ENCODE measurements at regions not wholly inside any gene's neighbourhood (a gene's known extent, or its start where the extent isn't known, plus 50 kb on each side); places are given as distances from the start of the nearest gene placed in this dataset.

DNA sequence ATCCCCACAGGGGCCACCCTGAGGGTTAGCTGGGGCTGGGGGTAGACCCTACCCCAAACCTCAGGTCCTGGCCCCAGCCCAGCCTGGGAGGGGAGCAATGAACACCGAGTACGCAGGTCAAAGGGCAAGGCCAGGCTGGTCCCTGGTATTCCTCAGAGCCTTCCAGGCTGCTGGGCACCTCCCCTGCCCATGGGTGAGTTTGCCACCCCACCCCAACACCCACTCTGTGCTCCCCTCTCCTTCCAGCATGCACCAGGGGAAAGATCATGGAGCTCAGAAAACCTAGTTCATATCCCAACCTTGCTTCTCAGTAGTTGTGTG lies 103.9 kb upstream of the FOXP4 start (continued):
- TF ChIP-seq IRF3 (IDR thresholded peaks at IDR 0.05; ENCODE audit: low read depth, low read length) (no peak), MEF2A (IDR thresholded peaks at IDR 0.05; ENCODE audit: borderline replicate concordance, low read depth) (no peak), RAD21 (IDR thresholded peaks at IDR 0.05; ENCODE audit: low read length) (no peak), FOXM1 (IDR thresholded peaks at IDR 0.05; ENCODE audit: low read depth) (no peak), FOXJ3 (CRISPR knock-in tag; IDR thresholded peaks at IDR 0.05) (no peak), SIN3A (IDR thresholded peaks at IDR 0.05; ENCODE audit: borderline replicate concordance, low read depth, low read length) (no peak), MXI1 (IDR thresholded peaks at IDR 0.05; ENCODE audit: low read depth, low read length) (no peak), EP300 (IDR thresholded peaks at IDR 0.05; ENCODE audit: borderline replicate concordance in 1 of 2, low read depth in 1 of 2, low read length in 1 of 2) (no peak), REST (IDR thresholded peaks at IDR 0.05; ENCODE audit: low read depth, low read length) (no peak)
- TF ChIP-seq, protein P1, sequence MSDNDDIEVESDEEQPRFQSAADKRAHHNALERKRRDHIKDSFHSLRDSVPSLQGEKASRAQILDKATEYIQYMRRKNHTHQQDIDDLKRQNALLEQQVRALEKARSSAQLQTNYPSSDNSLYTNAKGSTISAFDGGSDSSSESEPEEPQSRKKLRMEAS (IDR thresholded peaks at IDR 0.05; ENCODE audit: low read depth): no peak

DNA sequence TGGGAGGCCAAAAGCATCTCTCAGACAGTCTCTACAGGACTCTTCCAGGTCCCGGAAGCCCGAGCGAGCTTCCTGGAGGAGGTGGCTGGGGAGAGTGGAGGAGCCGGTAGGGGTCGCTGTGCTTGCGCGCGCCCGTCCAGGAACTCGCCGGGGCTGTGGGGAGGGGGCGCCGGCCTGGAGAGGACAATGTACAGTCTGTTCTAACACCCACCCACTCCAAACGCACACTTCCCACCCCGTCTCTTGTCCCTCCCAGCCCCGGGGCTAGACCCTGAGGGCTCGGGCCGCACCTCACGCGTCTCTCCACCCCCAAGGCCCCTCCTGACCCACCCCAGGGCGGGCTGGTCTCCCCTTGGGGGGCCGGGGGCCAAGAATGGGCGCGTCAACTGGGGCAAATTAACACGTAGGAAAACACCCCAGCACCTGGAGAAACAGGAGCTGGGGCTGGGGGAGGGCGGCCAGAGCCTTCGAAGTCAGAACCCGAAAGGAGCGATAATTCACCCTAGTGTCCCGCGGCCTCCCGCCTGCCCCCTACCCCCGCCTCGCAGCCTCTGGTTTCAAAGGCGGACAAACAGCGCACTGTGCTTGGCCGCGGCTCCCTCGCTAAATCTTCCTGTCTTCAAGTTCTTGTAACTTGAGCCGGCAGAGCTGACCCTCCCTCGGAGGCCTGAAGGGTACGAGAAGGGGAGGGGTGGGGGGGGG lies 103.2 kb upstream of the FOXP4 start:
- POLR2A ChIA-PET: no interaction called here
- CTCF ChIA-PET: interaction anchor here (0.6 to 4.9 kb wide), 11 partner anchors 8 to 145 kb away, joined by 3 to 27 read pairs (median 4); no protein-coding TSS in a partner anchor
- no peak overlapping the region for H2AFZ ChIP-seq (ENCODE audit: low read depth)

More for the DNA sequence above, 103.2 kb upstream of the FOXP4 start:
- no peaks in the 10 kb centered on the region for H4K20me1 ChIP-seq (ENCODE audit: insufficient read depth)
- no peaks in the 10 kb centered on the region for H3K4me1 ChIP-seq (ENCODE audit: control insufficient read depth in 1 of 2, insufficient read depth in 2 of 2, low read depth in 1 of 2, low read length in 1 of 2)
- no peak overlapping the region for H3K4me2 ChIP-seq
- H3K9me3 ChIP-seq: no peaks in the 10 kb centered on the region
- TF ChIP-seq, protein P2, sequence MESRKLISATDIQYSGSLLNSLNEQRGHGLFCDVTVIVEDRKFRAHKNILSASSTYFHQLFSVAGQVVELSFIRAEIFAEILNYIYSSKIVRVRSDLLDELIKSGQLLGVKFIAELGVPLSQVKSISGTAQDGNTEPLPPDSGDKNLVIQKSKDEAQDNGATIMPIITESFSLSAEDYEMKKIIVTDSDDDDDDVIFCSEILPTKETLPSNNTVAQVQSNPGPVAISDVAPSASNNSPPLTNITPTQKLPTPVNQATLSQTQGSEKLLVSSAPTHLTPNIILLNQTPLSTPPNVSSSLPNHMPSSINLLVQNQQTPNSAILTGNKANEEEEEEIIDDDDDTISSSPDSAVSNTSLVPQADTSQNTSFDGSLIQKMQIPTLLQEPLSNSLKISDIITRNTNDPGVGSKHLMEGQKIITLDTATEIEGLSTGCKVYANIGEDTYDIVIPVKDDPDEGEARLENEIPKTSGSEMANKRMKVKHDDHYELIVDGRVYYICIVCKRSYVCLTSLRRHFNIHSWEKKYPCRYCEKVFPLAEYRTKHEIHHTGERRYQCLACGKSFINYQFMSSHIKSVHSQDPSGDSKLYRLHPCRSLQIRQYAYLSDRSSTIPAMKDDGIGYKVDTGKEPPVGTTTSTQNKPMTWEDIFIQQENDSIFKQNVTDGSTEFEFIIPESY (IDR thresholded peaks at IDR 0.05; ENCODE audit: borderline replicate concordance, low read depth): no peak
- TF ChIP-seq CTCF (IDR thresholded peaks at IDR 0.05) (peak; percentile 49), IRF3 (IDR thresholded peaks at IDR 0.05; ENCODE audit: low read depth, low read length) (no peak)
- no peak overlapping the region for H3K27ac ChIP-seq (ENCODE audit: low read depth in 2 of 2, low read length in 1 of 2)
- no peaks in the 10 kb centered on the region for H3K79me2 ChIP-seq (ENCODE audit: insufficient read depth)
- H3K36me3 ChIP-seq (replicated peaks in 1 of 2; ENCODE audit: control insufficient read depth in 1 of 2, insufficient read depth in 2 of 2, low read length in 1 of 2): no peaks in the 10 kb centered on the region
- H3K9me2 ChIP-seq: no peaks in the 10 kb centered on the region
- WGBS (ENCODE audit: low lambda C conversion rate): 31% methylated on average over 21 of the region's 42 CpGs
- H3F3A ChIP-seq (replicated peaks; ENCODE audit: insufficient read depth): no peaks in the 10 kb centered on the region
- peak; percentile 69 for DNase-seq
- peaks cover 19% of the 10 kb centered on the region for H3K27me3 ChIP-seq (ENCODE audit: insufficient read depth)
- H3K9ac ChIP-seq: no peak overlapping the region
- peak overlapping the region in 1 of 2 experiments; percentile 35; a peak in 1 of 4 replicates for H3K4me3 ChIP-seq (ENCODE audit: low read depth in 2 of 2, low read length in 1 of 2)

Measured in SK-N-SH (cell line).